HG03064 (cell line): ENCODE measurements at regions not wholly inside any gene's neighbourhood (a gene's known extent, or its start where the extent isn't known, plus 50 kb on each side); places are given as distances from the start of the nearest gene placed in this dataset.

Experiments
- ATAC-seq: cut with Tn5 transposase; IDR thresholded peaks from one replicate; pipeline ENCODE4 v1.9.1; 2021; ENCODE audit warnings: low read depth; ENCODE audit not compliant: unreplicated experiment

DNA sequence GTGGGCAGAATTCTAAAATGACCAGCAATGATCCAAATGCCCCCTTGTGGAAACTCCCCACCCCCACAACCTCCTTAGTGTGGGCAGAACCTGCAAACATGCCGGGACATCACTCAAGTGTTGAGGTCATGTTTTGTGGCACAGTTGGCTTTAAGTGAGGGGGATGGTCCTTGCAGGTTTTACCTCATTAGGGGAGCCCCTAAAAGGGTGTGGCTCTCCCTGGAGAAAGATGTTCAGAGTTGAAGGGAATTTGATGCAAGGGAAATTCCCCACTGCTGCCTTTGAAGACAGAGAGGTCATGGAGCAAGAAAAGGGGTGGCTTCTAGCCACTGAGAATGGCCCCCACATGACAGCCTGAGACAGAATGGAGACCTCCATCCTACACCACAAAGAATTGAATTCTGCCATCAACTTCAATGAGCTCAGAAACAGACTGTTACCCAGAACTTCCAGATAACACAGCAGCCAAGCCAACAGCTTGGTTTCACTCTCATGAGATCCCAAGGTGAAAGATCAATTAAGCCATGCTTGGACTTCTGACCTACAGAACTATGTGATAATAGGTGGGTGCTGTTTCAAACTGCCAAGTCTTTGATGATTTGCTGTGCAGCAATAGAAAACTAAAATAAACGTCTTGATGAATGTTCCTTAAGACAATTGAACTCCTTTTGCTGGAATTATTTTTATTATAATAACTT is 103.4 kb downstream of the MED10 start:
- no peak for ATAC-seq

DNA sequence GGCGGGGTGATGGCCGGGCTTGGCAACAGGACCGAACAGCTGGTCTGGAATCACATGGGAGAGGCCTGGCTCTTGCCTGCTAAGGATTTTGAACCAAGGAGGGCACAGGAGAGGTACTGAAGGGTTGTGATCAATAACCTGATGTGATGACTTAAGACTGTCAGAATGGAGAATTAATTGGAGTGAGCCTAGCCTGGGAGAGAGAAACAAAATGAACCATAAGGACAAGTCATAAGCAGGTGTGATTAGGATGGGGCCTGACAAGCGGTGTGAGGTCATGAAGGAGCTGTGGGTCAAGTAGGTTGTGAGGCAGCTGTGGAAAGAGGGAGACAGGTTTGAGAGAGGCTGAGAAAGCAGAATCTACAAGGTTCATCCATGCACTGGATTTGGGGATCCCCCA is 104.6 kb downstream of the MED10 start:
- ATAC-seq = no peak

DNA sequence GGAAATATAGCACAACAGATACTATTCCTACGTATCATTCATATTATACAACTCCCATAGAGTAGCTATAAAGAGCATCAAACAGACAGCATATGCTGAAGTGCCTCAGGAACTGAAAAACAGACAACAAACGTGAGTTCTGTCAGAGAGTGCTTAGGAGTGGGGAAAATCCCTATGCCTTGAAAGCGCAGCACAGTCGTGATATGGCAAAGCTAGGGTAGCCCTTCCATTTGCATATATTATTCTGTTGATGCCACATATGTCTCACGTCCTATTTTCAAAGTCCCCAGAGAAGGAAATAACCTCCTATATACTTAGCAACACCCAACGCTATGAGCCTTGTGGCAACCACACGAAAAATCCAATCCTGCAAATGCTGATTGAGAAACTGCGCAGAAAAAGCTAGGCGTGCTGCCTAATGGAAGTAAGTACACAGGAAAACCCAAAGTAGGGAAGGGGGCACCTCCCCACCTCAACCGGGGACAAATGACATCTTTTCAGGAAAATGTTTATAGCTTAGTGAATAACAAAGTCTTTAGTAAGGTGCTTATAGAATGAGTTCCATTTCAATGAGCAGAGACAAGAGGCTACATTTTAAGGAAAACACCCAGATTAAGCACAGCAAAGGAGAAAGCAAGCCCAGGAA is 105.1 kb downstream of the MED10 start:
- no peak for ATAC-seq

DNA sequence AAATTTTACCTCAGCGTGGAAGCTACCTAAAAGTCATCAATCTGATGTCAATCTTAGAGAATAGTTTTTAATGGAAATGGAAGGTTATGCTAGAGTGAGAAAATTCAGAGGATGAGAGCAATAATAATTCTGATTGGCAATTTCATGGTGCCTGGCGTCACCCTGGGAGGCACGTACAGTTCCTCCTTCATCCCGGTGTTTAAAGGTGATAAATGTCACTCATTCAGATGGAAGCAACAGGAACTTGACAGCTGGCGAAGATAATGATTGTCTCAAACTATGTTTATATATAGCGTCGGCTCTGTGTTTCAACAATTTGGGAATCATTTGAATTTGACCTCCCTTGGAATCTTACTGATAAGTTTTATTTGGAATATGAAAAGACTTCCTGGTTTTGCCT is 108.4 kb downstream of the MED10 start:
- no peak for ATAC-seq

DNA sequence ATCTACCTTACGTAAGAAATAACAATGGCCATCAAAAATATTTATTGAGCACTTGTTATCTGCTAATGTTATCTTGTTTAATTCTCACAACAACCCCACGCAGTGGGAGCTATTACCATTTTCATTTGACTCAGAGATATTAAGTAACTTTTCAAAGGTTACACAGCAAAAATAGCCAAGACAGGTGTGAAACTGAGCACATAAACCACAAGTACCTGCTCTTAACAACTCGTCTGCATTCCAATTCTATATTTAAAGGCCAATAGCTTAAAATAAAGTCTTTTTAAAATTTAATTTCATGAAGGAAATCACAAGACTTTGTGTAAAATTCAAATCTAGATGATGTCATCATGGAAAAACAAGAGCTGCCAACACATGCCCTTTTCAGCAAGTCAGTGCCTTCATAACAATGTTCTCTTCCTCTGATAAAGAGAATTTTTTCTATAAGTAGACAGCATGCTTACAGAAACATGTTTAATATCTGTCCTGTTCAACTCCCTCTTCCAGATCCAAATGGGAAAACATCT is 111.6 kb downstream of the MED10 start:
- ATAC-seq = no peak

DNA sequence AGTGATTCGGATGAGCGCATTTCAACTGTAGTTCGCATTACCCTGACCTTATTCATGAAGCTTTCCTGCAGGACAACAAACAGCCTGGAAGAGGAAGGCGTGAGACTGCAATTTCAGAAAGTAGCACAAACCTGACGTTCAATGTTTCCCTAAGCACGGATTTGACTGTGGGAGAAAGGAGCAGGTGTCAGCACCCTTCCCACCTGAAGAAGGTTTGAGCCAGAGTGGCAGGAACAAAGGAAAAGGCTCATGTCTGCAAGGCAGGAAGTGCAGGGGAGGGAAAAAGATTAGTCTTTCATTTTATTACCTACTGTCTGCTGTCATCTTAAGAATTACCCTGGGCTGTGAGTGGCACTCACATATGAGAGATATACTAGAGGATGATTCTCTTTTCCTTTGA is 114.0 kb downstream of the MED10 start:
- no peak for ATAC-seq

DNA sequence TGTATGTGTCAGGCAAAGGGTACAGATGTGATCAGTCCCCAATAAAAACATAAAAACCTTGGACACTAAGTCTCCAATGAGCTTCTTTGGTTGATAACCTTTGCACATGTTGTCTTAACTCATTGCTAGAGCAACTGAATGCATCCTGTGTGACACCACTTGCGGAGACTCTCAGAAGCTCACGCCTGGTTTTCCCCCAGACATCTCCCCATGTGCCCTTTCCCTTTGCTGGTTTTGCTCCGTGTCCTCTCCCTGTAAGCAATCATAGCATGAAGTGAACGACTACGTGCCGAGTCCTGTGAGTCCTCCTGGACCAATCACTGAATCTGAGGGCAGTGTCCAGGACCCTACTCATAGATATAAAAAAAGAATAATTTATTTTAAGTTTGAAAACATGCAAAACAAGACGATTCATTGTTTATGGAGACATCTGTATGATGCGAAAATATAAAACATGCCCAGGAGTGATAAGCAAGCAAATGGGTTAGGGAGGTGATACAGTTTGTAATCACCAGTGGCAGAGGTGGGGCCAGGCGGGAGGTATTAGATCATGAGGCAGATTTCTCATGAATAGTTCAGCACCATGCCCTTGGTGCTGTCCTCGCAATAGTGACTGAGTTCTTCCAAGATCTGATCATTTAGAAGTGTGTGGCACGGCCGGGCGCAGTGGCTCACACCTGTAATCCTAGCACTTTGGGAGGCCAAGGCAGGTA is 115.5 kb downstream of the MED10 start:
- ATAC-seq = no peak

DNA sequence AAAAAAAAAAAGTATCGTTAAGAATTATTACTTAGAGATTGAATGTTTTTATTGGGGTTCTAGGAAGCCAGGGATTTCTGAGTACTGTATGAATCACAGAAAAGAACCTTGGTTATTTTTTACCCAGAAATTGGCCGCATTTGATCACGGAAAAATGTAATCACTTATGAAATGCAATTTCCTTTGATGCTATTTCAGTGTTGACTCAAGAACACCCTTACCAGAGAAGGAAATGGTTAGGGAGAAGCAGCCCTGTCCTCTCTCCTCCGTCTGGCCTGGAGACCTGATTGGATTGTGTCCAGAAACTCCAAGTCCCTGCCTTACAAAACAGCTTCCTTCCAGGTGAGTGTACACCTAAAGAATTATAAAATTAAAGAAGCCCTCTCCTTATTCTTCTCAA is 116.7 kb downstream of the MED10 start:
- ATAC-seq = no peak

DNA sequence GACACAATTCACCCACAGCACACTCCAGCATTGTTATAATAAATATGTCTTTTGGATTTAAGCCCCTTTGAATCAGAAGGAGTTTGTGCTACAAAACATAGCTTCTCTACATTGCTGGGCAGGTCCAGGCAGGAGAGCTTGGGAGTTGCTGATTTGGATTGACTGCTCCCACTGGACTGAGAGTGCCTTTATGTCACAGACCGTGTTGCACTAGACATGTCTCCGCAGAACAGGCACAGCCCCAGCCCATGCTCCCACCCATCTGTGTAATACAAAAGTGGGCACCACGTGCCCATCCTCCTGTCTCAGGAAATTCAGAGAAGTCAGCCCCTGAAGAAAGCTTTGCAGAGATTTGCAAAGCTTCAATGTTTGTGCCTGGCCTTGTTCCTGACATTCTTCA is 117.1 kb downstream of the MED10 start:
- no peak for ATAC-seq

DNA sequence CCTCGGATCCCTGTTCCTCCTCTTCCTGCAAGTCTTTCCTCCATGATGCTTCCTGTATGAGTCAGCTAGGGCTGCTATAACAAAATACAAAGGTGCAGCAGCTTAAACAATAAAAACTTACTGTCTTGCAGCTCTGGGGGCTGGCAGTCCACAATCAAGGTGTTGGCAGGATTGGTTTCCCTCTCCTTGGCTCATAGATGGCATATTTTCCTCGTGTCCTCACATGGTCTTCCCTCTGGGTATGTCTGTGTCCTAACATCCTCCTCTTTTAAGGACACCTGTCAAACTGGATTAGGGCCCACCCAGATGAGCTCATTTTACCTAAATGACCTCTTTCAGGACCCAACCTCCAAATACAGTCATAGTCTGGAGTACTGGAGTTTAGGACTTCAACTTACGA is 117.5 kb downstream of the MED10 start:
- ATAC-seq = no peak

DNA sequence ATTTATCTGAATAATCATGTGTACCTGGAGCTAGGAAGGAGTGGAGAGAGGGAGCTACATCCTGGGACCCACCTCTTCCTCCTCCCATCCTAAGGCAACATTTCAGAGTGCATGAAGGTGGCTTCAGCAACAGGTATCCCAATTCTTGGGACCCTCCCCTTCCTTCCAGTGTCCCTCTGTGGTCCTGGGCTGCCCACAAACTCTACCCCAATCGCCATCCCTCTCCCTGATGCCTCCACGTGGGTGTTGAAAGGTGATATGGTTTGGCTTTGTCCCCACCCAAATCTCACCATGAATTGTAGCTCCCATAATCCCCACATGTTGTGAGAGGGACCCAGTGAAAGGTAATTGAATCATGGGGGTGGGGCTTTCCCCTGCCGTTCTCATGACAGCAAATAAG is 121.4 kb downstream of the MED10 start:
- no peak for ATAC-seq

DNA sequence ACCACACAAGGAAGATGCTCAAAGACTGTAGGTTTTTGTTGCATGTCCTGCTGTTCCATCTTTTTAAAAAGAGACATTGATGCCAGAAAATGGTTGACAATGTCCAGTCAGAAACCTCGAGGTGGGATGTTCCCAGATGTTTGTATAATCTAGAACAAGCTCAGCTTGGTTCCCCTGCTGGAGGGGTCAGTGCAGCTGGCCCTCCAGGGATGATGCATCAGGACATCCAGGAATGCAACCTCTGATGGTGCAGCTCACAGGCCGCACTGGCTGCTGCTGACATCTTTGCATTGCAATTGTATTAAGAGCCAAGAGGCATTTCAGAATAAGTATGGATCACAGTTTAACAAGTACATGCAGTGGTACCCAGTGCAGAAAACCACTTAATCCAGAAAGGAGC is 122.4 kb downstream of the MED10 start:
- no peak for ATAC-seq

DNA sequence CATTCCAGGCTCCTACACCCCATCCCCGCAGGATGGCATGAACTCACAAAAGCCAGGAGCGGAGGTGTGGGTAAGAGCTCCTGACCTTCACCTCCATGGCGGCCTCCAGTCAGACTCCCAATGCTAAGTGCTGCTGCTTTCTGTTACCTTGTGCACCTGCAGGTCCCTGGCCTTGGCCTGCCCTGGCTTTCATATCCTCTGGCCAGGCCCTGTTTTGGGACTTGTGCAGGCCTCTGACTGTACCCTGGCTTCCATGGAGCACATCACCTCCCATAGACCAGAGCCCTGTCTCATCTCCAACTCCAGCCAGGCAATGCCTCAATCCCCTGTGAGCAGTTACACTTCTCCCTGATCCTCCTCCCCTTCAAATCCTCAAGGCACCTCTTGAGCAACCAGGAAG is 124.5 kb downstream of the MED10 start:
- no peak for ATAC-seq

DNA sequence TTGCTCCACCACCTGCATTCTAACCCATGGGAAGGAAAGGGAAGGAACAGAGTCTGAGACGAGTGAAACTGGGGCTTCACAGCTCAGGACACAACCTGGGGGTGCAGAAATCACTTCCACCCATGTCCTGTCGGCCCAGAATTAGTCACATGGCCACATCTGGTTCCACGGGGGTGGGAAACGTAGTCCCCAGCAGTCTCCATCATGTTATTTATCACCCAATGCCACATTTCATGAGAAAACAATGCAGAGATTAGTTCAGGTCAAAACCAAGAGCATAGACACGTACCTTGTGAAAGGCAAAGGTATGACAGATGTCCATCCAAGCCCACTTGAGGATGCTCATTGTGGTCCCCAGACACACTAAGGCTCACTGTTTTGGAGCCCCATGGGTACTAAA is 125.1 kb downstream of the MED10 start:
- no peak for ATAC-seq

DNA sequence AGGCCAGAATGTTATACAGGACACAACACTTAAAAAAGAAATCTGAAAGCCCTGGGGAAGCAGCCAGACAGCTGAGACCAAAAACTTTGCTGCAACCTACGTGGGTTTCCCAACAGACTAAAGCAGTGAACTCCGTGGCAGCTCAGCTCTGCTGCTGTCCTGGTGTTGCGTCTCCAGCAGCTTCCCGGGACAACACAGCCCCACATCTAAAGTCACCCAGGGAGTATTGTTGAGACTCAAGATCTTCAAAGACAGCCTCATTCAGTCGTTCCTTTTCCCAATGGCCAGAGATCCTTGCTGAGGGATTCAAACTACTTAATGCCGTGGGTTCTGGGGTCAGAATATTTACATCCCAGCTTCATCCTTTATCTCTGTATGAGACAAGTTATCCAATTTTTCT is 125.8 kb downstream of the MED10 start:
- ATAC-seq = no peak

DNA sequence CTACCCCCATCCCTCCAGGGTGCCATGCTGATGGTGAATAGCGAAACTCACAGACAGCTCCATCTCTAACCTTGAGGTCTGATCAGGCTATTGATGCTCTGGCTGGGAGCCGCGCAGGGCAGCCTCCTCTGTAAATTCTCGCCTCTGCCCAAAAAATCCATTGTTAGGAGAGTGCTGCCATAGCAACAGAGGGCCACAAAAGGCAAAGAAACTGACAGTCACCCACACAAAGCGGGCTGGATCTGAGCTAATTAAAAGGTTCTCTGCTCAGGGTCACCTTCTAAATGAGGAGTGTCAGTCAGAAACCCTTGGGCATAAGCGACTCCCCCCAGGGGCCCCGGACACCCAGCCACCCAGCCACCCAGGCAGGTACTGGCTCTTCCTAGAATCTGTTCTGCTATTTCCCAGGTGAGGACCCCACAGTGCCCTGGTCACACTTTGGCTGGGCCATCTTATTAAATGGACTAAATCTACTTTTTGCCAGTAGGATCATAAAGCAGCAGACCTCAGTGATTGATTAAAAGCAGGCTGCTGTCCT is 126.7 kb downstream of the MED10 start:
- no peak for ATAC-seq

DNA sequence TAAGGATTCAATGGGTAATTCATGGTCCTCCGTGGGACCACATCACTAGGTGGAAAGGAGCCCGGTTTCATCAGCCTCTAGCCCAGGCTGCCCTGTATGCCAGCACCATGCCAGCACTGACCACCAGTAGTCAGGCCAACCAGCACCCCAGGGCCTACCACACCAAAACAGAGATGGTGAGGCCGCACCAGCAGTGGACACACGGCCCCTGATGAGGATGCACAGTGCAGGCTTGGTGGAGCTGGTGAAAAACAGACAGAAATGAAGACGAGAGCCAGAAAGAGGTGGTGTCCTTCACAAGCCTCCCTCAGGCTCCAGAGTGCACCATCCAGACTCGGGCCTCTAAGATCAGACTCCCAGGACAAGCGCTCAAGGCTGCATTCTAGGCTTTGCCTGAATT is 128.2 kb downstream of the MED10 start:
- ATAC-seq = no peak

DNA sequence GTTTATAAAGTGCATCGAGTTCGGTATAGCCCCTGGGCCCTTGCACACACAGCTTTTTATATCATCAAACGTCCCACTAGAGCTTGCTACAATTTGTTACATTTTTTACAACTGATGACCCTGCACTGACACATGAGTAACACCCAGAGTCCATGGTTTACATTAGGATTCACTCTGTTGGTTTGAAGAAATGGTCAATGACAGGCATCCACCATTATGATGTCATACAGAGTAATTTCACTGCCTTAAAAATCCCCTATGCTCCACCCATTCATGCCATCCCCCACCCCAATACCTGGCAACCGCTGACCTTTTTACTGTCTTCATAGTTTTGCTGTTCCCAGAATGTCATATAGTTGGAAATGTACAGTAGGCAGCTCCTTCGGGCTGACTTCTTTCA is 130.2 kb downstream of the MED10 start:
- ATAC-seq = no peak

DNA sequence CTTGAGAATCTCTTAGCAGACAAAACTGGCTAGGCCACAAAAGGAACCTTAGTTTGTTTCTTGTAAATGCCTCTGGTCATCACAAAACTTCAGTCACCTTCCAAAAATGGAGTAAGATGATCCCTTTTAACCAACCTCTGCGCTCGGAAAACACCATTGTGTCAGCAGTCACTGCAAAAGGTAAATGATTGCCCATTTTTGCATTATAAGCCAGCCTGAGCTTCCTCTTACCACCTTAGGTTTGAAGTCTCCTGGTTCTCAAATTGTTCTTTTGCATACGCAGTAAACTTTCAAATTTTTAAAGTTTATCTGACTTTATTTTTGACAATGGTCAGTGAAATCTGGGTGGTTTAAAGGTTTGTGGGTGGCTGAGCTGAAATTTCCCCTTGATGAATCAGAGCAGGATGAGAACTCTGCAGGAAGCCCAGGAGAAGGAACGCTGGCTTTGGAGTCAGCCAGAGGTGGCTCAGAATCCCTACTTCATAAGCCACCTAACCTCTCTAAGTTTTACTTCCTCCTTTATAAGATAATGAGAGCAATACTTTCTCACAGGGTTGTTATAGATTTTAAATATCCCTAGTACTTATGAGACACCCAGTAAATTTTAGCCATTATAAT is 131.4 kb downstream of the MED10 start:
- no peak for ATAC-seq

DNA sequence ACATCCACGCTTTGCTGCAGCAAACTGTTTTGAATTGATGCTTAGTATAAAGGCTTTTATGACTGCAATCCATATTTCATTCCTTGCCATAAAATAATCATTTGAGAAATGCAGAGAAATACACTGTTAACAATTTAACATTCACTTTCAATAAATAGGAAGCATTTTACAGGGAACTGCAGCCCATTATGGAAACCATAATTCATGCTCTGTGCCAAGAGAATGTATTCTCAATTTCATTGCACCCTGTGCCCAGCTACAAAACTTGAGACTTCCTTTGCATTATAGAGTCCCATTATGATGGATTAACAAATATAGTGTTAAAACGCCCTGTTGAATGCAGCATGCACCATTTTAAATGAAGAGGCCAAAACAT is 134.0 kb downstream of the MED10 start:
- no peak for ATAC-seq

DNA sequence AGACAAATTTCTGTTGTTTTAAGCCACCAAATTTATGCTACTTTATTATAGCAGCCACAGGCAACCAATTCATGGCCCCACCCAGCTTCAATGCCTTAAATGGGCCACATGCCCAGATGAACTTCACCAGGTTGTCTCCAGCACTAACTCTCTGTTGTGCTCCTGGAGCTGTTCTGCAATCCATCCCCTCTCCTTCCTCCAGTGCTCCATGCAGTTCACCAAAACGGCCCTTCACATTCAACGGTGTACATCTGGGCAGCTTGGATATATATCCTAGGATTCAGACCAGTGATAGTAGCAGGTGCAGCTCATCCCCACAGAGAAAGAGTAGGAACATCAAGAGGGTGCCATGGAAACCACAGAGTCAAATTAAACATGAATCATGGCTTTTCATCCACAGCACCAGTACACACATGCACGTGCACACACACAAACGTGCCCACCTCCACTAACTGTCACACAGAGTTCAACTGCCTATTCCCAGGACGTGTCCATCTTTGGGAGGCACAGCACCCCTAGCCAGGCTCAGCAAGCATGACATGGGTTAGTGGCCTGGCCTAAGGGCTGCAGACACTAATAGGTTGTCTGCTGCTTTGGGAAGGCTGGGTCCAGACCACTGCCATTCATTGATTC is 134.5 kb downstream of the MED10 start:
- no peak for ATAC-seq
